Stromal cell of bone marrow (primary cell): ENCODE measurements at regions not wholly inside any gene's neighbourhood (a gene's known extent, or its start where the extent isn't known, plus 50 kb on each side); places are given as distances from the start of the nearest gene placed in this dataset.
"Not testable (repeated sequence)": the region's sequence is repeated elsewhere in the genome, so short reads cannot be mapped to it uniquely, and the experiment has no call there.

Experiments used
- DNase-seq: peaks from one replicate; pipeline ENCODE4 v3.0.0-alpha.2; 2012; ENCODE audit warnings: low read depth

GRCh38 chr12:116687888-116688287 lies 50.0 kb downstream of the SPRING1 start:
- DNase-seq: no peak

- no peak for DNase-seq
These were observed 53.0 kb downstream of the SPRING1 start for GRCh38 chr12:116684891-116685290.

GRCh38 chr12:116677202-116677661 lies 60.6 kb downstream of the SPRING1 start:
- no peak for DNase-seq

GRCh38 chr12:116675339-116676107 lies 62.3 kb downstream of the SPRING1 start:
- DNase-seq: no peak

- no peak for DNase-seq
These were observed 63.2 kb downstream of the SPRING1 start for GRCh38 chr12:116674643-116675183.

- no peak for DNase-seq
These were observed 64.2 kb downstream of the SPRING1 start for GRCh38 chr12:116673681-116674111.

GRCh38 chr12:116672842-116673516 lies 64.9 kb downstream of the SPRING1 start:
- DNase-seq: no peak

GRCh38 chr12:116672010-116672409 lies 65.9 kb downstream of the SPRING1 start:
- DNase-seq: no peak

- no peak for DNase-seq
These were observed 67.0 kb downstream of the SPRING1 start for GRCh38 chr12:116670859-116671258.

GRCh38 chr12:116667752-116668151 lies 70.1 kb downstream of the SPRING1 start:
- DNase-seq: no peak

GRCh38 chr12:116666829-116667228 lies 71.0 kb downstream of the SPRING1 start:
- not testable (repeated sequence) for DNase-seq

GRCh38 chr12:116666305-116666673 lies 71.6 kb downstream of the SPRING1 start:
- no peak for DNase-seq

GRCh38 chr12:116665666-116666304 lies 72.1 kb downstream of the SPRING1 start:
- no peak for DNase-seq

- DNase-seq: no peak
These were observed 73.8 kb downstream of the SPRING1 start for GRCh38 chr12:116664085-116664484.

GRCh38 chr12:116662612-116663144 lies 75.2 kb downstream of the SPRING1 start:
- no peak for DNase-seq

GRCh38 chr12:116661341-116661740 lies 76.5 kb downstream of the SPRING1 start:
- DNase-seq: no peak

GRCh38 chr12:116660740-116661139 lies 77.1 kb downstream of the SPRING1 start:
- DNase-seq: not testable (repeated sequence)

- no peak for DNase-seq
These were observed 77.9 kb downstream of the SPRING1 start for GRCh38 chr12:116659771-116660481.

GRCh38 chr12:116657921-116658495 lies 79.9 kb downstream of the SPRING1 start:
- DNase-seq: no peak

GRCh38 chr12:116656306-116656705 lies 81.6 kb downstream of the SPRING1 start:
- no peak for DNase-seq

GRCh38 chr12:116654226-116654743 lies 83.6 kb downstream of the SPRING1 start:
- no peak for DNase-seq
